Coronary artery (tissue), 2 donors: ENCODE measurements at regions not wholly inside any gene's neighbourhood (a gene's known extent, or its start where the extent isn't known, plus 50 kb on each side); places are given as distances from the start of the nearest gene placed in this dataset.
A peak's percentile ranks its signal among the peaks of the same experiment; 100 is the strongest.

Experiments used
- DNase-seq: peaks from one replicate; pipeline ENCODE4 v3.0.0-alpha.2; 2017; ENCODE audit warnings: low spot score
- H3K27ac ChIP-seq, 2 donors: fragments of 200-600 bp; sonication (generic); one replicate each; pipeline ENCODE4 v1.5.1; 2016 to 2019
- H3K4me3 ChIP-seq: fragments of 200-600 bp; sonication (generic); 2 replicates; pipeline ENCODE4 v1.5.1; 2016; ENCODE audit warnings: mild to moderate bottlenecking, moderate library complexity
- CTCF ChIP-seq: fragments of 200-600 bp; sonication (generic); IDR thresholded peaks from one replicate; pipeline ENCODE4 v1.5.1; 2019; ENCODE audit warnings: antibody characterized with exemption

DNA sequence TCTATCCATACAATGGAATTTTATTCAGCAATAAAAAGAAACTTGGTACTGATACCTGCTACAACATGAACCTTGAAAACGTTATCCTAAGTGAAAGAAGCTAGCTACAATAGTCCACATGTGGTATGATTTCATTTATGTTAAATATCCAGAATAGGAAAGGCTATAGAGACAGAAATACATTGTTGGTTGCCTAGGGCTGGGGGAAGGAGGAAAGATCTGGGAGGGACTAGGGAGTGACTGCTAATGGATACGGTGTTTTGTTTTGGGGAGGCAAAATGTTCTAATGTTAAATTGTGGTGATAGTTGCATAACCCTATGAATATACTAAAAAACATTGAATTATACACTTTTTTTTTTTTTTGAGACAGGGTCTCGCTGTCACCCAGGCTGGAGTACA lies 141.1 kb upstream of the ARX start:
- no peak for DNase-seq
- Histone ChIP-seq H3K4me3 (no peak overlapping the region), H3K27ac (no peak overlapping the region)
- TF ChIP-seq CTCF, result no peak

DNA sequence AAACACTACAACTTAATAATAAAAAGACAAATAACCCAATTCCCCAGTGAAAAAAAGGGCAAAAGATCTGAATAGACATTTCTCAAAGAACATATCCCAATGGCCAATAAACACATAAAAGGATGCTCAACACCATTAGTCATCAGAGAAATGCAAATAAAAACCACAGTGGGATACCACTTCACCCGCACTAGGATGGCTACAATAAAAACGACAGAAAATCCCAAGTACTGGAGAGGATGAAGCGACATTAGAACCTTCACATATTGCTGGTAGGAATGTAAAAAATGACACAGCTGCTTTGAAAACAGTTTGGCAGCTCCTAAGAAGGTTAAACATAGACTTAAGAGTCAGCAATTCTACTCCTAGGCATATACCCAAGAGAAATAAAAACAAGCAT lies 140.6 kb upstream of the ARX start:
- no peak for DNase-seq
- no peak for TF ChIP-seq CTCF
- H3K27ac ChIP-seq, result no peak overlapping the region
- no peak overlapping the region for H3K4me3 ChIP-seq

DNA sequence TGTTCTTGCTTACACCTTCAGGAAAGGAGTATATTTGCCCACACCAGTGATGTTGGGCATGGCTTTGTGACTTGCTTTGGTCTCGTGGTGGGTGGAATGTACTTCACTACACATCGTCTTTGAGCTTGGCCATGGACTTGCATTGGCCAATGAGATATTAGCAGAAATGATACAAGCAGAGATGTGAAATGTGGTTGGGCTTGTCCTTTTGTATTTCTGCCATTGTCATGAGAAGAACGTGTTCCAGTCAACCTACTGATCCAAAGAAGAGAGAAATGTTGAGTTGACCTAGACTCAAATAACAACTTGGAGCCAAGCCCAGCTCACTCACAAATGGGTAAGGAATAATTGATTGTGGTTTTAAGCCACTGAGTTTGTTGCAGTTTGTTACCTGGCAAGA lies 138.4 kb upstream of the ARX start:
- Histone ChIP-seq H3K4me3 (no peak overlapping the region), H3K27ac (no peak overlapping the region)
- no peak for DNase-seq
- no peak for TF ChIP-seq CTCF

DNA sequence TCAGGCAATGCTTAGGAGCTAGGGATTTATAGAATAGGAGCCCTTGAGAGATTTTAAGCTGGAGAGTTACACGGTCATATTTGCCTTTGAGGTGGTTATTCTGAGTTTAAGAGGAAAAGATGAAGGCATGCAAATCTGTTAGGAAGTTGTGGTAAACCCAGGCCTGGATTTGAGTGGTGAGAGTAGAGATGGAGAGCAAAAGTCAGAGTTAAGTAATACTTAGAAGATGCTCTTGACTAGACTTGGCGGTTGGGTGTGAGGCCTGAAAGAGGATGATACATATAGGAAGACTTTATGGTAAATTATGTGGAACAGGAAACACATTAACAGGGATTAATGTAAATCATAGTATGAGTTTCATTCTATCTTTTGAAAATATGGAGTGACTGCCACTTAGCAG lies 136.0 kb upstream of the ARX start:
- no peak for TF ChIP-seq CTCF
- no peak overlapping the region for H3K27ac ChIP-seq
- no peak overlapping the region for H3K4me3 ChIP-seq
- no peak for DNase-seq

- Histone ChIP-seq H3K4me3 (peak overlapping the region; percentile 50), H3K27ac (no peak overlapping the region)
- DNase-seq, result no peak
- TF ChIP-seq CTCF, result peak; percentile 68
Observed at GRCh38 chrX:25144043-25144940, 128.5 kb upstream of the ARX start.

DNA sequence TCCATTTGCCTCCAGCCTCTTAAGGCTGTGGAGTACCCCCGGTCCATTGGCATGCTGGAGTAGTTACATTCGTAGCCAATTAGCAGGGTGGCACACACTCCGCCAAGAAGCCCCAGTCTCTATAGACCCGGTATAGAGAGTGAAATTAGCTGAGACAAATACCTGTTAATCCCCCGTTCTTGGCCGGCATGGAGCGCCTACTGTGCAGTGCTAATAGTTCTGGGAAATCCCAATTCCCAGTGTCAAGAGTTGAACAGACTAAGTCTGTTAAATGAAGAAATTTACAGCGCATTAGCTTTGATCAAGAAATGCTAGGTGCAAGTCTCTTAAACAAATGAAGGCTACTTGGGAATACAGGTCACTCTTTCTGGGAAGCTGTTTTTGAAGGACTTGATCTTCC lies 127.8 kb upstream of the ARX start:
- DNase-seq, result no peak
- Histone ChIP-seq H3K4me3 (no peak overlapping the region), H3K27ac (no peak overlapping the region)
- TF ChIP-seq CTCF, result no peak

- no peak for TF ChIP-seq CTCF
- no peak overlapping the region for H3K4me3 ChIP-seq
- no peak for DNase-seq
- no peak overlapping the region for H3K27ac ChIP-seq
Observed at GRCh38 chrX:25141684-25142083, 125.9 kb upstream of the ARX start.
